CD14-positive monocyte (primary cell): ENCODE measurements at regions not wholly inside any gene's neighbourhood (a gene's known extent, or its start where the extent isn't known, plus 50 kb on each side); places are given as distances from the start of the nearest gene placed in this dataset.

Source experiments
- DNase-seq, 3 donors: peaks; one replicate each; pipeline ENCODE4 v3.0.0-alpha.2; 2011 to 2022
- H2AFZ ChIP-seq: 2 replicates; pipeline ENCODE4 v1.6.0; 2012; ENCODE audit warnings: mild to moderate bottlenecking, low read depth, low read length, inconsistent platforms; ENCODE audit not compliant: insufficient read depth, poor library complexity, severe bottlenecking
- H3K27ac ChIP-seq, 2 donors: 1 replicate in 1 of 2; 2 replicates in 1 of 2; pipeline ENCODE4 v1.5.1; 2012 to 2013; ENCODE audit warnings: low read length in 2 of 2, control low read depth in 1 of 2, inconsistent platforms in 1 of 2, low read depth in 1 of 2, mild to moderate bottlenecking in 1 of 2
- H3K27me3 ChIP-seq, 2 donors: one replicate each; pipeline versions ENCODE4 v1.6.0 to v1.6.1; 2011 to 2013; ENCODE audit warnings: low read length in 2 of 2; ENCODE audit not compliant: control insufficient read depth in 2 of 2, insufficient read depth in 2 of 2
- H3K36me3 ChIP-seq, 2 donors: replicated peaks in 1 of 2; 1 replicate in 1 of 2; 2 replicates in 1 of 2; pipeline versions ENCODE4 v1.5.1 to v1.6.1; 2012 to 2013; ENCODE audit warnings: low read length in 2 of 2, control low read depth in 1 of 2, inconsistent platforms in 1 of 2, mild to moderate bottlenecking in 1 of 2; ENCODE audit not compliant: insufficient read depth in 2 of 2, control insufficient read depth in 1 of 2
- H3K4me1 ChIP-seq, 2 donors: 1 replicate in 1 of 2; 2 replicates in 1 of 2; pipeline versions ENCODE4 v1.5.1 to v1.6.1; 2012 to 2013; ENCODE audit warnings: low read length in 2 of 2, control low read depth in 1 of 2, inconsistent platforms in 1 of 2, mild to moderate bottlenecking in 1 of 2, moderate library complexity in 1 of 2; ENCODE audit not compliant: insufficient read depth in 2 of 2, control insufficient read depth in 1 of 2
- H3K4me2 ChIP-seq: replicated peaks from 2 replicates; pipeline ENCODE3; 2012; ENCODE audit warnings: low read length, moderate library complexity, mild to moderate bottlenecking; ENCODE audit not compliant: poor library complexity, severe bottlenecking; ENCODE audit errors: extremely low read depth
- H3K4me3 ChIP-seq, 3 experiments: fragments of 200-600 bp in 1 of 3; sonication (generic) in 1 of 3; replicated peaks in 1 of 3; 1 replicate in 2 of 3; 2 replicates in 1 of 3; pipeline ENCODE4 v1.5.1; 2011 to 2013; ENCODE audit warnings: low read length in 3 of 3, mild to moderate bottlenecking in 3 of 3, control low read depth in 2 of 3, low read depth in 2 of 3, inconsistent platforms in 1 of 3, moderate library complexity in 1 of 3
- H3K79me2 ChIP-seq: 2 replicates; pipeline ENCODE4 v1.6.0; 2012; ENCODE audit warnings: mild to moderate bottlenecking, control low read depth, inconsistent platforms, low read length, moderate library complexity; ENCODE audit not compliant: insufficient read depth
- H3K9ac ChIP-seq: 2 replicates; pipeline ENCODE4 v1.6.0; 2017; ENCODE audit warnings: low read length, mild to moderate bottlenecking; ENCODE audit not compliant: insufficient read depth, poor library complexity, severe bottlenecking
- H3K9me3 ChIP-seq, 2 donors: replicated peaks in 1 of 2; 1 replicate in 1 of 2; 2 replicates in 1 of 2; pipeline versions ENCODE4 v1.5.1 to v1.6.1; 2012 to 2013; ENCODE audit warnings: low read length in 2 of 2, control low read depth in 1 of 2; ENCODE audit not compliant: control insufficient read depth in 1 of 2, insufficient read depth in 1 of 2
- H4K20me1 ChIP-seq: 2 replicates; pipeline ENCODE4 v1.6.0; 2012; ENCODE audit warnings: mild to moderate bottlenecking, low read length, control low read depth, moderate library complexity; ENCODE audit not compliant: insufficient read depth
- H3K27ac Mint-ChIP-seq, 7 donors: one replicate each; pipeline ENCODE4 v1.8.0; 2020; ENCODE audit warnings: mild to moderate bottlenecking in 7 of 7, mixed read lengths in 7 of 7, moderate library complexity in 6 of 7, inconsistent platforms in 2 of 7
- H3K27me3 Mint-ChIP-seq, 3 donors: one replicate each; pipeline ENCODE4 v1.8.0; 2021 to 2022; ENCODE audit warnings: low read depth in 3 of 3, mild to moderate bottlenecking in 3 of 3, mixed read lengths in 3 of 3, moderate library complexity in 3 of 3, inconsistent platforms in 1 of 3
- H3K36me3 Mint-ChIP-seq, 2 donors: one replicate each; pipeline ENCODE4 v1.8.0; 2020; ENCODE audit warnings: mixed read lengths in 2 of 2, inconsistent platforms in 1 of 2, mild to moderate bottlenecking in 1 of 2
- H3K4me1 Mint-ChIP-seq: one replicate; pipeline ENCODE4 v1.8.0; 2020; ENCODE audit warnings: mild to moderate bottlenecking, mixed read lengths
- H3K4me3 Mint-ChIP-seq, 2 donors: one replicate each; pipeline ENCODE4 v1.8.0; 2020; ENCODE audit warnings: mild to moderate bottlenecking in 2 of 2, mixed read lengths in 2 of 2, moderate library complexity in 1 of 2
- H3K9me3 Mint-ChIP-seq, 7 donors: one replicate each; pipeline ENCODE4 v1.8.0; 2020 to 2022; ENCODE audit warnings: mixed read lengths in 7 of 7, mild to moderate bottlenecking in 6 of 7, moderate library complexity in 6 of 7, inconsistent platforms in 2 of 7
- CTCF ChIP-seq: fragments of 200-600 bp; IDR thresholded peaks from one replicate; pipeline ENCODE4 v1.8.0; 2022; ENCODE audit warnings: antibody characterized with exemption, mild to moderate bottlenecking
- WGBS: methylation state at CpG from one replicate; pipeline ENCODE4 v1.1.5; 2013; ENCODE audit warnings: missing lambda C conversion rate; ENCODE audit not compliant: insufficient coverage; 5-methylcytosine and 5-hydroxymethylcytosine counted together
- intact Hi-C, 2 donors: fragments of 100-400 bp; cut with micrococcal nuclease; formaldehyde crosslinking; loops; one replicate each; pipeline versions ENCODE4 v1.15.0 to v1.15.1; 2023

- Histone ChIP-seq H3K27me3 (no peaks in the 10 kb centered on the region), H2AFZ (no peak overlapping the region), H3K27ac (no peak overlapping the region), H3K9me3 (no peaks in the 10 kb centered on the region), H3K4me1 (no peaks in the 10 kb centered on the region), H3K36me3 (no peaks in the 10 kb centered on the region), H3K79me2 (no peaks in the 10 kb centered on the region), H4K20me1 (no peaks in the 10 kb centered on the region), H3K4me3 (no peak overlapping the region), H3K4me2 (no peak overlapping the region), H3K9ac (no peak overlapping the region)
- H3K36me3 Mint-ChIP-seq: no peaks in the 10 kb centered on the region
- no peak for TF ChIP-seq CTCF
- H3K9me3 Mint-ChIP-seq: no peaks in the 10 kb centered on the region
- H3K4me1 Mint-ChIP-seq: no peaks in the 10 kb centered on the region
- H3K4me3 Mint-ChIP-seq: no peak overlapping the region
- no peak overlapping the region for H3K27ac Mint-ChIP-seq
- WGBS: no CpG with 5 or more reads among the region's 1 CpG
- DNase-seq: no peak
- no peaks in the 10 kb centered on the region for H3K27me3 Mint-ChIP-seq
- intact Hi-C loops: no loop called here
Observed at GRCh38 chr10:59106441-59106840, 70.0 kb upstream of the PHYHIPL start.

DNA sequence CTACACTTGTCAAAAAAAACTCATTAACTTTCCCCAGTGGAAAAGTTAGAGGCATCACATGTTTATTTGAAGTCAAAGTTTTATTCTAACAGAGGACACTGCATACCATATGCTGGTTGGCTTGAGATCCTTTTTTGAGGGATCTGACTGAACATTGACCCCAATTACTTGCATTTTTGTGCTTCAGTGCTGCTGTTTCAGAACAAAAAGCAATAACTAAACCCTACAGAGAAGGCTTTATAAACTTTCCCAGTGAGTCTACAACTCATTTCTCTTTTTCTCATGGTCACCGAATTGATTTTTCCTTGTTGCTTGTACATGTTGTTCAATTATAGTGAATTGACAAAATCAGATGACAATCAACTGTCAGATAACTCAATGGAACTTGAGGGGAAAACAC, 69.3 kb upstream of the PHYHIPL start:
- intact Hi-C loops: no loop called here
- H3K4me3 Mint-ChIP-seq: no peak overlapping the region

More for the DNA sequence above, 69.3 kb upstream of the PHYHIPL start:
- Mint-ChIP-seq H3K27me3 (no peaks in the 10 kb centered on the region), H3K27ac (no peak overlapping the region), H3K9me3 (no peaks in the 10 kb centered on the region), H3K36me3 (no peaks in the 10 kb centered on the region), H3K4me1 (no peaks in the 10 kb centered on the region)
- Histone ChIP-seq H2AFZ (no peak overlapping the region), H3K36me3 (no peaks in the 10 kb centered on the region), H3K27ac (no peak overlapping the region), H3K4me3 (no peak overlapping the region), H3K9ac (no peak overlapping the region), H4K20me1 (no peaks in the 10 kb centered on the region), H3K9me3 (no peaks in the 10 kb centered on the region), H3K4me1 (no peaks in the 10 kb centered on the region), H3K27me3 (no peaks in the 10 kb centered on the region), H3K79me2 (no peaks in the 10 kb centered on the region), H3K4me2 (no peak overlapping the region)
- TF ChIP-seq CTCF: no peak
- no CpG with 5 or more reads among the region's 1 CpG for WGBS
- DNase-seq: no peak
